GM23338 (cell line): ENCODE measurements at regions not wholly inside any gene's neighbourhood (a gene's known extent, or its start where the extent isn't known, plus 50 kb on each side); places are given as distances from the start of the nearest gene placed in this dataset.

Source experiments
- CREB1 ChIP-seq: fragments of 250-450 bp; sonication (Bioruptor Pico); IDR thresholded peaks from 2 replicates; pipeline ENCODE4 v1.5.0; 2020; ENCODE audit warnings: low read depth, mild to moderate bottlenecking, moderate library complexity
- CTCF ChIP-seq, 2 experiments: fragments of 200-600 bp in 1 of 2; sonication (generic) in 1 of 2; conservative IDR thresholded peaks; 2 replicates each; pipeline versions ENCODE4 v1.5.1 to v1.6.1; 2016 to 2017; ENCODE audit warnings: antibody characterized with exemption in 2 of 2, low read depth in 2 of 2, mild to moderate bottlenecking in 2 of 2, moderate library complexity in 1 of 2
- EZH2 ChIP-seq: fragments of 200-600 bp; sonication (generic); IDR thresholded peaks from one replicate; pipeline ENCODE4 v1.8.0; 2017; ENCODE audit warnings: antibody characterized with exemption, mild to moderate bottlenecking, low read depth; ENCODE audit not compliant: unreplicated experiment
- EZH2phosphoT487 ChIP-seq: fragments of 200-600 bp; sonication (generic); IDR thresholded peaks from one replicate; pipeline ENCODE4 v1.8.1; 2018; ENCODE audit warnings: antibody characterized with exemption; ENCODE audit not compliant: unreplicated experiment
- JUNB ChIP-seq: IDR thresholded peaks from one replicate; pipeline ENCODE4 v1.6.1; 2016; ENCODE audit warnings: antibody characterized with exemption; ENCODE audit not compliant: unreplicated experiment
- POLR2AphosphoS5 ChIP-seq: IDR thresholded peaks from 2 replicates; pipeline ENCODE4 v1.6.1; 2016; ENCODE audit warnings: antibody characterized with exemption, low read depth
- ZNF114 ChIP-seq: fragments of 250-450 bp; sonication (Bioruptor Pico); IDR thresholded peaks from 2 replicates; pipeline ENCODE4 v1.5.0; 2020; ENCODE audit warnings: mild to moderate bottlenecking, moderate library complexity
- ZNF331 ChIP-seq: fragments of 250-450 bp; sonication (Bioruptor Pico); IDR thresholded peaks from 2 replicates; pipeline ENCODE4 v1.5.0; 2020; ENCODE audit warnings: low read depth, mild to moderate bottlenecking, moderate library complexity
- TF ChIP-seq, protein P1 (sequence below): IDR thresholded peaks from one replicate; pipeline ENCODE4 v1.6.1; 2018; ENCODE audit warnings: antibody characterized with exemption; ENCODE audit not compliant: unreplicated experiment

GRCh38 chr1:223019256-223019655 is 123.8 kb downstream of the TLR5 start:
- TF ChIP-seq CTCF (conservative IDR thresholded peaks at IDR 0.05; ENCODE audit: low read depth in 2 of 2), result no peak
- TF ChIP-seq ZNF331 (CRISPR knock-in tag), result no peak
- TF ChIP-seq ZNF114 (CRISPR knock-in tag), result no peak
- no peak for TF ChIP-seq POLR2AphosphoS5
- TF ChIP-seq, protein P1, sequence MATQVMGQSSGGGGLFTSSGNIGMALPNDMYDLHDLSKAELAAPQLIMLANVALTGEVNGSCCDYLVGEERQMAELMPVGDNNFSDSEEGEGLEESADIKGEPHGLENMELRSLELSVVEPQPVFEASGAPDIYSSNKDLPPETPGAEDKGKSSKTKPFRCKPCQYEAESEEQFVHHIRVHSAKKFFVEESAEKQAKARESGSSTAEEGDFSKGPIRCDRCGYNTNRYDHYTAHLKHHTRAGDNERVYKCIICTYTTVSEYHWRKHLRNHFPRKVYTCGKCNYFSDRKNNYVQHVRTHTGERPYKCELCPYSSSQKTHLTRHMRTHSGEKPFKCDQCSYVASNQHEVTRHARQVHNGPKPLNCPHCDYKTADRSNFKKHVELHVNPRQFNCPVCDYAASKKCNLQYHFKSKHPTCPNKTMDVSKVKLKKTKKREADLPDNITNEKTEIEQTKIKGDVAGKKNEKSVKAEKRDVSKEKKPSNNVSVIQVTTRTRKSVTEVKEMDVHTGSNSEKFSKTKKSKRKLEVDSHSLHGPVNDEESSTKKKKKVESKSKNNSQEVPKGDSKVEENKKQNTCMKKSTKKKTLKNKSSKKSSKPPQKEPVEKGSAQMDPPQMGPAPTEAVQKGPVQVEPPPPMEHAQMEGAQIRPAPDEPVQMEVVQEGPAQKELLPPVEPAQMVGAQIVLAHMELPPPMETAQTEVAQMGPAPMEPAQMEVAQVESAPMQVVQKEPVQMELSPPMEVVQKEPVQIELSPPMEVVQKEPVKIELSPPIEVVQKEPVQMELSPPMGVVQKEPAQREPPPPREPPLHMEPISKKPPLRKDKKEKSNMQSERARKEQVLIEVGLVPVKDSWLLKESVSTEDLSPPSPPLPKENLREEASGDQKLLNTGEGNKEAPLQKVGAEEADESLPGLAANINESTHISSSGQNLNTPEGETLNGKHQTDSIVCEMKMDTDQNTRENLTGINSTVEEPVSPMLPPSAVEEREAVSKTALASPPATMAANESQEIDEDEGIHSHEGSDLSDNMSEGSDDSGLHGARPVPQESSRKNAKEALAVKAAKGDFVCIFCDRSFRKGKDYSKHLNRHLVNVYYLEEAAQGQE, result no peak
- TF ChIP-seq EZH2, result no peak
- TF ChIP-seq CREB1, result no peak
- no peak for TF ChIP-seq JUNB
- TF ChIP-seq EZH2phosphoT487, result no peak
